ENCODE measurements at regions not wholly inside any gene's neighbourhood (a gene's known extent, or its start where the extent isn't known, plus 50 kb on each side); places are given as distances from the start of the nearest gene placed in this dataset.

DNA sequence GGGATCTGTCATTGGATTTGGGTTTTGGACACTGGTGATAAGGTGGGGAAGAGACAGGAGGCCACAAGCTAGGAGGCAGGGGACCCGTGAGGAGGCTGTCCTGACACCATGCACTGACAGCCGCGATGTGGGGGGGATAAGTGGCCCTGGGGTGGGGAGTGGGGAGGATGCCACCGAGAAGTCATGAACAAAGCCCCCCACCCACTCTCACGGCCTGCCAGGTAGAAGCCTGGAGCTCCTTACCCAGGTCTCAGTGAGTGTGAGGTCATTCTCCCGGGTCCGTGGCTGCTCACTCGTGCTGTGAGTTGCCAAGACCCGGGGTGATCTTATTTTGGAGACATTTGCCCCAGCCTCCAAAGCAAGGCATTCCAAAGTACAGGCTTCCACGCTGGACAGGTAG lies 165.9 kb upstream of the TNRC6C start:
- ChIA-PET CTCF (no interaction called here), POLR2A (ENCODE audit: low non-redundant PET) (no interaction called here)
- TF ChIP-seq, protein P1, sequence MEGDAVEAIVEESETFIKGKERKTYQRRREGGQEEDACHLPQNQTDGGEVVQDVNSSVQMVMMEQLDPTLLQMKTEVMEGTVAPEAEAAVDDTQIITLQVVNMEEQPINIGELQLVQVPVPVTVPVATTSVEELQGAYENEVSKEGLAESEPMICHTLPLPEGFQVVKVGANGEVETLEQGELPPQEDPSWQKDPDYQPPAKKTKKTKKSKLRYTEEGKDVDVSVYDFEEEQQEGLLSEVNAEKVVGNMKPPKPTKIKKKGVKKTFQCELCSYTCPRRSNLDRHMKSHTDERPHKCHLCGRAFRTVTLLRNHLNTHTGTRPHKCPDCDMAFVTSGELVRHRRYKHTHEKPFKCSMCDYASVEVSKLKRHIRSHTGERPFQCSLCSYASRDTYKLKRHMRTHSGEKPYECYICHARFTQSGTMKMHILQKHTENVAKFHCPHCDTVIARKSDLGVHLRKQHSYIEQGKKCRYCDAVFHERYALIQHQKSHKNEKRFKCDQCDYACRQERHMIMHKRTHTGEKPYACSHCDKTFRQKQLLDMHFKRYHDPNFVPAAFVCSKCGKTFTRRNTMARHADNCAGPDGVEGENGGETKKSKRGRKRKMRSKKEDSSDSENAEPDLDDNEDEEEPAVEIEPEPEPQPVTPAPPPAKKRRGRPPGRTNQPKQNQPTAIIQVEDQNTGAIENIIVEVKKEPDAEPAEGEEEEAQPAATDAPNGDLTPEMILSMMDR (conservative IDR thresholded peaks at IDR 0.05; ENCODE audit: low read depth), result no peak
- no peak for DNase-seq (ENCODE audit: low spot score)
- no peak overlapping the region for H3K27ac ChIP-seq

DNA sequence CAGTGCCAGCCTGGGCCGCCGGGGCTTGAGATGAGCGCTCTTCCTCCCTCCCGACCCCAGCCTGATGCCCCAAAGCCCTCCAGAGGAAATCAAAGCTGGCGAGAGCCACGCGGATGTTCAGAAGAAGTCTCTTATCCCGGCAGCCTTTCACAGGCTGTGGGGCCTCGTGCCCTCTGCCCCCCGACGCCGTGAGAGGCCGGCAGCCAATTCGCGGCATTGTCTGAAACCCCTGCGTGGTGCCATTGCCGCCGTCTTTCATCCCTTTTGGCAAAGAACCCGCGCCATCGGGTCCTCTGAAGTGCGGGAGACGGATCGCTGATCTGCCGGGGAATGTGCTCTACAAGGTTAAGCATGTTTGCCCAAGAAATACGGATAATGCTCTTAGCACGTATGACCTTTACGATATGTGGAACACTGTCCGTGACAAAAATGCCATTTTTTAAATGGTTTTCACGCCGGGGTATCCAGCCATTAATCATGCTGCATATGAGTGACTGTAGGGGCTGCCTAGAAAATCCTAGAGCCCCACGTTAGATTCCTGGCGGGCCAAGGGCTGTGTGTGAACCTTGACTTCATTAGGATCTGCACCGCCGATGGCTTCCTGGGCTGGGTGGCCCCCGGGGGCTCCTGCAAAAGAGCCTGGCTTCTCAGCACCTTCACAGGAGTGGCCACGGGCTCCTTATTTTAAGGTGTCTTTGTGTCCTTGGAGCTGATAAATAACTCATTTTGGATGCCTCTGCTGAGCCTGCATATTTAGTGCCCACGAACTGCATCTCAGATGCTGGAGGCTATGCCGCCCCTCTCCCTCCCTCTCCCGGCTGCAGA lies 165.1 kb upstream of the TNRC6C start:
- TF ChIP-seq, protein P1 (conservative IDR thresholded peaks at IDR 0.05; ENCODE audit: low read depth), result no peak
- no peak overlapping the region for H3K27ac ChIP-seq
- POLR2A ChIA-PET (ENCODE audit: low non-redundant PET), result no interaction called here
- no peak for DNase-seq (ENCODE audit: low spot score)
- CTCF ChIA-PET, result interaction anchor here (0.6 kb wide), 1 partner anchor 161 kb away, joined by 3 read pairs; no protein-coding TSS in a partner anchor

DNA sequence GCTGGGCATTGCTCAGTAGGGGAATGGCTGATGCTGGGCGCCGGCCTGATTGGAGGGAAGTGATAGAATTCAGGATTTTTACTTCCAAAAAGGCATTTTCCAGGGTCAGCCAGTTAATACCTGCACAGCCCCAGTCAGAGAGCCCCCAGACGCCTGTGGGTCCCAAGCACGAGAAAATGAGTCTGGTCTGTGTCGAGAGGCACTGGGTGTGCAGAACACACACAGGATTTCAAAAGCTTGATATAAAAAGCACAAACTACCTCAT lies 164.6 kb upstream of the TNRC6C start:
- ChIA-PET CTCF (interaction anchor here (0.6 kb wide), 1 partner anchor 161 kb away, joined by 3 read pairs; no protein-coding TSS in a partner anchor), POLR2A (ENCODE audit: low non-redundant PET) (no interaction called here)
- DNase-seq (ENCODE audit: low spot score), result no peak
- TF ChIP-seq, protein P1 (conservative IDR thresholded peaks at IDR 0.05; ENCODE audit: low read depth), result no peak
- no peak overlapping the region for H3K27ac ChIP-seq

DNA sequence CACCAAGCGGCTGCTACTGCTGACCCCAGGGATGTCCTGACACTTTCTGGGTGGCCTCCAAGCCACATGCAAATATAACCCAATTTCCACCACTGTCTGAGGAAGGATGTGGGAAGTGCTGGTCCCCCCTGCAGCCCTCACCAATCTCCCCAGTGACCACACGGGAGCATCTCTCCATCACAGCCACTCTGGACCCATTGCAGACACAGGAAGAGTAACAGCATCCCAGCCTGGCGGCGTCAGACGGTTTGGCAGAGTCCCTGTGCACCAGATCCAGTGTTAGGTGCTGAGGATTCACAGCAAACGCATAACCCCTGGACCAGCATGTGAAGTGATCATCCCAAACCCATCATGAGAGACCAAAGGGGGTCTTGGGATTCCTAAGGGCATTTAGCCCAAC lies 163.7 kb upstream of the TNRC6C start:
- H3K27ac ChIP-seq, result no peak overlapping the region
- TF ChIP-seq, protein P1 (conservative IDR thresholded peaks at IDR 0.05; ENCODE audit: low read depth), result no peak
- CTCF ChIA-PET, result no interaction called here
- no peak for DNase-seq (ENCODE audit: low spot score)
- POLR2A ChIA-PET (ENCODE audit: low non-redundant PET), result no interaction called here

DNA sequence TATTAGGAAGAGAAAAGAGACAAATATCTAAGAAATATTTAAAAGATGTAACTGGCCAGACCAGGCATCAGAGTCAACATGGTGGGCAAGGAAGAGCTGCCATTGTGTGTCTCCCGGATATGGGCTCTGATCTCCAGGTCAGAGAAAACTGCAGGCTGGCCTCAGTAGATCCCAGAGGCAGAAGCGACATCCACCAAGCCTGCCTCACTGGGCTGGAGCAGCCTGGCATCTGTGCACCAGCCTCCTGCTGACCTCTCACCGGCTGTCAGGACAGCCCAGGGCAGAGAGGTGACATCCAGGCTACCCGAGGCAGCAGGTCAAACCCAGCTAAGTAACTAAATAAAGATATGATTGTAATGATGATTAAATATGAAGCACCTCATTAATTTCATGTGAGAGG lies 162.8 kb upstream of the TNRC6C start:
- no peak for DNase-seq (ENCODE audit: low spot score)
- POLR2A ChIA-PET (ENCODE audit: low non-redundant PET), result no interaction called here
- TF ChIP-seq, protein P1 (conservative IDR thresholded peaks at IDR 0.05; ENCODE audit: low read depth), result no peak
- H3K27ac ChIP-seq, result no peak overlapping the region
- CTCF ChIA-PET, result interaction anchor here (0.6 kb wide), 1 partner anchor 73 kb away, joined by 3 read pairs; no protein-coding TSS in a partner anchor

DNA sequence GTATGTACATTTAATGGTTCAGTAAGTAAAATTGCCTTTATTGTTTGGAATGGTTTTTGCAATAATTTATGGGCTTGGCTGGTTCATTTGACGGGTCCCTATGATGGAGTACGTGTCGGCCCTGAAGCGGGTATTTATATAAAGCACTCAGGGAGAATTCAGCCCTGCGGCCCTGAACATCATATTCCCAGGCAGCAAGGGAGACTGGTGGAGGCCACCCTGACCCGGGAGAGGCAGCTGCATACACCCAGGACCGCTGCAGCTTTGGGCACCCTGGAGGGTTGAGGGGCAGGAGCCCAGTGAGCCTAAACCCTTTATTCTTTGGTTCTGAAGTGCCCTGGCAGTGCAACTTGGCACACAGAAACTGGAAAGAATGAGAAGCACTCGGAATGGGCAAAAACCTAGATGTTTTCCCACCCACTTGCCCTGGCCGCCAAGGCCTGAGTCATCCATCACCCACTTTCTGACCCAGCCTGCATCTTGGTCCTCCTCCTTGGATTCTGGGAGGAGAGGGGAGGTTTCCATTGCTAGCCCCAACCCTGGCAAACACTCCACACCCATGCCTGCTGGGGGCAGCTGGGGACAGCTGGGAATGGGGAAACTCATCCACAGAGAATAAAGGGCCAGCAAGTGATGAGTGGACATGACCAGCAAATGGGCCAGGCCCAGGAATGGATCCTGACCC lies 162.2 kb upstream of the TNRC6C start:
- ChIA-PET POLR2A (ENCODE audit: low non-redundant PET) (no interaction called here), CTCF (interaction anchor here (0.6 kb wide), 1 partner anchor 73 kb away, joined by 3 read pairs; no protein-coding TSS in a partner anchor)
- H3K27ac ChIP-seq, result no peak overlapping the region
- TF ChIP-seq, protein P1 (conservative IDR thresholded peaks at IDR 0.05; ENCODE audit: low read depth), result no peak
- DNase-seq (ENCODE audit: low spot score), result no peak
